GM18511 (cell line): ENCODE measurements at regions not wholly inside any gene's neighbourhood (a gene's known extent, or its start where the extent isn't known, plus 50 kb on each side); places are given as distances from the start of the nearest gene placed in this dataset.
A peak's percentile ranks its signal among the peaks of the same experiment; 100 is the strongest.
"Not testable (repeated sequence)": the region's sequence is repeated elsewhere in the genome, so short reads cannot be mapped to it uniquely, and the experiment has no call there.

Source experiments
- ATAC-seq: cut with Tn5 transposase; IDR thresholded peaks from one replicate; pipeline ENCODE4 v1.9.1; 2021; ENCODE audit warnings: mild to moderate bottlenecking, moderate library complexity; ENCODE audit not compliant: unreplicated experiment

DNA sequence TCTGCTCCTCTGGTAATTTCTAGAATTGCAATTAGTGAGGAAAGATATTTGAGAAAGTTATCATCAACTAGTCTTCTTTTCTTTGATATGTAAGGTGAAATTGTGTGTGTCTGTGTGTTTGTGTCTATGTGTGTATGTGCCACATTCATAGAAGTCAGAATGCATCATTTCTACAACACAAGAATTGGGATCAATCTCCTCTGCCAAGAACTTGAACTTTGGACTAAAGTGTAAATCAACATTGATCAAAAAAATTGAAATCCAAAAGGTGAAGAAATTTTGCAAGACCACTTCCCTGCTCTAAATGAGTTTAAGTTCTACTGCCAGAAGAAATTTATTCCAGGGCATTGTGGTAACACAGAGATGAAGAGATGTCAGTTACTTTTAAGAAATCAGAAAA is 1072.8 kb downstream of the GRM8 start:
- ATAC-seq: no peak

DNA sequence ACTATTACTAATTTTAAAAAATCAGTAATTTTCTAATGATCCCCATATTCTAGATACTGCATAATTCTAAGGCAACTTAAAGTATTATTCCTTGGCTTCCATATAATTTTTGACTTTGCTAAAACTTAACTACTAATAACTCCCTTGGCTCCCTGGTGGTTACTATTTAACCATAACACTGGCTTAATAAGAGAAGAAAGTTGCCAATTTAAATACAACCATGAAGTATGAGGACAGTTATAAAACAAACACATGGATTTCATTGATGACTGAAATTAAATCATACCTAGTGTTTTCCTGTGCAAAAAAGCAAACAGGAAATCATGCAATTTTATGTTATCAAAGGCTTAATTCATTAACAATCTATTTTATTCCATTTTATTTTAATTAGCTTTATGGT is 1073.9 kb downstream of the GRM8 start:
- ATAC-seq: no peak

DNA sequence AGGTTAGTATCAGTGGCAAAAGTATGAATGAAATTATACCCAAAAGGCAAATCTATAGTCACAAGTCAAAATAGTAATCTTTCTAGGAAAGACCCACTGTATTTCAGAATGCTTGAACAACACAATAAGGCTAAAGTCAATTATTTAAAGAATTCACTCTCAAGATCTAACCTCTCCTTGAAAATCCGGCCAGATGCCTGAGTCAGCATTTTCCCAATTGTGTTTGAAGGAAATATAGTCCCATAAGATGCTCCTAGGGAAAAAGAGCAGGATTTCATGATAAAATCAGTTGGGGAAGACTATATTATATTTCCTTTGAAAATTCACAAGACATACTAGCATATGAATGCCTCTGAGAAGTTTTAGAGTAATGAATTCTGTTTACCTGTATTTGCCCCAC is 1075.0 kb downstream of the GRM8 start:
- ATAC-seq: no peak

GRCh38 chr7:126166645-126167044 is 1086.1 kb downstream of the GRM8 start:
- no peak for ATAC-seq

DNA sequence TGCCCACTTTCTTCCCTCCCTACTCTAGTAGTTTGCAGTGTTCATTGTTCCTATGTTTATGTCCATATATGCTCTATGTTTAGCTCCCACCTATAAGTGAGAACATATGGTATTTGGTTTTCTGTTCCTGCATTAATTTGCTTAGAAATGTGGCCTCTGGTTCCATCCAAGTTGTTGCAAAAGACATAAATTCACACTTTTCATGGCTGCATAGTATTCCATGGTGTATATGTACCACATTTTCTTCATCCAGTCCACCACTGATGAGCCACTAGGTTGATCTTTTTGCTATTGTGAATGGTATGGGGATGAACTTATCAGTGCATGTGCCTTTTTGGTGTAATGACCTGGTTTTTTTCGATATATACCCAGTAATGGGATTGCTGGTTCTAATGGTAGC is 1089.1 kb downstream of the GRM8 start:
- ATAC-seq: no peak

GRCh38 chr7:126157391-126157790 is 1095.3 kb downstream of the GRM8 start:
- ATAC-seq: no peak

GRCh38 chr7:126150278-126150958 is 1102.3 kb downstream of the GRM8 start:
- ATAC-seq: no peak

GRCh38 chr7:126140858-126141466 is 1111.8 kb downstream of the GRM8 start:
- no peak for ATAC-seq

GRCh38 chr7:126119981-126120380 is 1132.8 kb downstream of the GRM8 start:
- ATAC-seq: no peak

GRCh38 chr7:126103582-126103981 is 1149.2 kb downstream of the GRM8 start:
- ATAC-seq: no peak

DNA sequence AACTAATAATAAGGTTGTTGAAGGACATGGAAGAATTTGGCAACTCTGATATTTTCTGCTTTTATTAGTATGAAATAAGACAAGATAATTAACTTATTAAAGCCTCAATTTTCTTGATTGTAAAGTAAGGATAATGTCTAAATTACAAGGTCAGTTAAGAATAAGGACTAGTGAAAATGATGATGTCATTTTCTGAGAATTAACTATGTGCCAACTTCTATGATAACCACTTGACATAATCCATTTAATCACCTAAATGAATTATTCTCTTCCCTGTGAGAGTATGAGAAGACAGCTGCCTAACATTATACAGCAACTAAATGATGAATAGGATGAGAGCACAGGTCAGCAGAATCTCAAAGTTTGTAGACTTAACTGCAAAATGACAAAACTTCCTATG is 1153.4 kb upstream of the POT1 start:
- ATAC-seq: no peak

DNA sequence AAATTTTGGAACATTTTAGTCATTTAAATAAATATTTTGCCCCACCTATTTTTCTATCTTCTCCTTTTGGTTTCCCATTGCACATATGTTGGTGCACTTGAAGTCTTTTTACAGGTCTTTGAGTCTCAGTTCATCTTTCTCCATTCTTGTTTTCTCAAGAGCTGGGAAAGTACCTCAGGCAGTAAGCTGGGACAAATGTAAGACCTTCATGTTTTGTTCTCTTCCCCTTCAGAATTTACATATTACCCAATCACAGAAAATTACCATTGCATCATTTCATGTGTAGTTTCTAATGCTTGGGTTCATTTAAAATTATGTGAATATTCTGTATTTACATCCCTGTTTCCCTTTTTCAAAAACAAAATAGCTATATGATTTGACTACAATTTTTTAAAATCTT is 1150.0 kb upstream of the POT1 start:
- peak; percentile 80 for ATAC-seq

DNA sequence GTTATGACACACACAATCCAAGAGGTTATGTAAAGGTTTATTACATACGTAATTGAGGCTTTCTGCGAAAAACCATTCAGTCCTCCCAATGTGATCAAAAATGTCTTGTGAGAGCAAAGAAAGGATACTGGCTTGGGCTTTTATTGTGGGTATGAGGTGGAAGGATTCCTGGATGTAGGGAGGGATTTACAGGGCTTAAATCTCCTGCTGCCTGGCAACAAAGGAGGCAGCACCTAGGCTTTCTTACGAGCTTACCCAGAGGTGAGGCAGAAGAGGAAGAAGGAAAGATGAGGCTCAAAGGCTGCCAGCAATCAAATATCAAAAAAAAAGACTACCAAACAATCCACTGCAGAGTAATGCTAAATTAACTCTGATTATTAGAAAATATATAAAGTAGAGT is 1149.5 kb upstream of the POT1 start:
- ATAC-seq: no peak

GRCh38 chr7:126065766-126066165 is 1136.1 kb upstream of the POT1 start:
- ATAC-seq: no peak

DNA sequence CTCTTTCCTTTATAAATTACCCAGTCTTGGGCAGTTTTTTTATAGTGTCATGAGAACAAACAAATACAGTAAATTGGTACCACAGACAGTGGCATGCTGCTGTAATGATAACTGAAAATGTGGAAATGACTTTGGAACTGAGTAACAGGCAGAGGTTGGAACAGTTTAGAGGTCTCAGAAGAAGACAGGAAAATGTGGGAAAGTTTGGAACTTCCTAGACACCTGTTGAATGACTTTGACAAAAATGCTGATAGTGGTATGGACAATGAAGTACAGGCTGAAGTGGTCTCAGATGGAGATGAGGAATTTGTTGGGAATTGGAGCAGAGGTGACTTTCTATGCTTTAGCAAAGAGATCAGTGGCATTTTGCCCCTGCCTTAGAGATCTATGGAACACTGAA is 1128.4 kb upstream of the POT1 start:
- no peak for ATAC-seq

DNA sequence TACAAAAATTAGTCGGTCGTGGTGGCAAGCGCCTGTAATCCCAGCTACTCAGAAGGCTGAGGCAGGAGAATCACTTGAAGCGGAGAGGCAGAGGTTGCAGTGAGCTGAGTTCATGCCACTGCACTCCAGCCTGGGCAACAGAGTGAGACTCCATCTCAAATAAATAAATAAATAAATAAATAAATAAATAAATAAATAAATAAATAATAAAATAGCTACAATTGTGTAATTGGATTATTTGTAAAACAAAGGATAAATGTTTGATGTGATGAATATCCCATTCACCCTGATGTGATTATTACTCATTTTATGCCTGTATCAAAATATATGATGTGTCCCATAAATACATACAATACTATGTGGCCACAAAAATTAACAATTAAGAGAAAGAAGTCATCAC is 1127.0 kb upstream of the POT1 start:
- not testable (repeated sequence) for ATAC-seq

DNA sequence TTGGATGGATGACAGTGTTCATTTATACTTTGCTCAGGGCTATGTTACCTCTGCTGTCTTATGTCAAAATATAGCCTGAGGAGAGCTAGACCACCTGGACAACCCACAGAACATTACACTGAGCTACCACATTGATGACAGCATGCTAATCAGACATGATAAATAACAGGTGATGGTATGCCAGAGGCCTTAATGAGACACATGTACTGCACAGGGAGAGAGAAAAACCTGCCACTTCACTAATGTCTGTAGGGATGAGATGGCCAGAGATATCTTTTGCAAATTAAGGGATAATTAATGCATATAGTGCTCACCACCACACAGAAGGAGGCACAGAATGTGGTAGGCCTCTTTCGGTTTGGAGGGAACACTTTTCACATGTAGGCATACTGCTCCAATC is 1122.6 kb upstream of the POT1 start:
- ATAC-seq: no peak

DNA sequence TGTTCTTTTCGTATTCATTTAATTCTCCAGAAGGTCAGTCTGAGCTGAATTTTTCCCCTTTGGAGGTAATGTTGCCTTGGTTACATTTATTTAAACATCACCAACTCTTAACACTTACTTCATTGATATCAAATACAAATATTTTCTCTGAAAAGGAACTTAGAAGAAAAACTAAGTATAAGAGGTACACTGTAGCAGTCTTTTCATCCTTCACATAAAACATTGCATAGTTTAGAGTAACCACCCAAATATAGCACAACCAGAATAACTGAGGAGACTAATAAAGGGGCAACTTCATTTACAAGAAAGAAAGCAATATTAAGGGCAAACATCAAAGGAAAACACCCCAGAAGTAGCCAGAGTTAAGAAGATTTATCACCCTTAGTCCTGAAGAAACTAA is 1115.0 kb upstream of the POT1 start:
- ATAC-seq: no peak

DNA sequence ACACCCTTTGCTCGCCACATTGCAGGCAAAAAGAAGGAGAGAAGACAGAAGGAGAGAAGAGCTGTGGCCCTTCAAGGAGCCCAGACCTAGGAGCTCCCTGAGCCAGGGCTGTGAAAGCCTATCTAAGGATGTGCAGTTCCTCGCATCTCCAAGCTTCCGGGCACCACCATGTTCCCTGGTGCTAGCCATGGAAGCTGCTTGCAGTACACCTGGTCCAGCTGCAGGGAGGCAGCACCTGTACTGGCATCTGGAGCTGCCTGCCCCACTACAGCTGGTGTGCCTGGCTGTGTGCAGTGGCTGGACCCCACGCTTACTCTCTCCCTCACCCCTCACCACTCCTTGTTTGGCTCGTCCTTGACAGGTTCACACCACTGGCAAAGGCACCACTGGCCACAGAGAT is 1111.8 kb upstream of the POT1 start:
- no peak for ATAC-seq

DNA sequence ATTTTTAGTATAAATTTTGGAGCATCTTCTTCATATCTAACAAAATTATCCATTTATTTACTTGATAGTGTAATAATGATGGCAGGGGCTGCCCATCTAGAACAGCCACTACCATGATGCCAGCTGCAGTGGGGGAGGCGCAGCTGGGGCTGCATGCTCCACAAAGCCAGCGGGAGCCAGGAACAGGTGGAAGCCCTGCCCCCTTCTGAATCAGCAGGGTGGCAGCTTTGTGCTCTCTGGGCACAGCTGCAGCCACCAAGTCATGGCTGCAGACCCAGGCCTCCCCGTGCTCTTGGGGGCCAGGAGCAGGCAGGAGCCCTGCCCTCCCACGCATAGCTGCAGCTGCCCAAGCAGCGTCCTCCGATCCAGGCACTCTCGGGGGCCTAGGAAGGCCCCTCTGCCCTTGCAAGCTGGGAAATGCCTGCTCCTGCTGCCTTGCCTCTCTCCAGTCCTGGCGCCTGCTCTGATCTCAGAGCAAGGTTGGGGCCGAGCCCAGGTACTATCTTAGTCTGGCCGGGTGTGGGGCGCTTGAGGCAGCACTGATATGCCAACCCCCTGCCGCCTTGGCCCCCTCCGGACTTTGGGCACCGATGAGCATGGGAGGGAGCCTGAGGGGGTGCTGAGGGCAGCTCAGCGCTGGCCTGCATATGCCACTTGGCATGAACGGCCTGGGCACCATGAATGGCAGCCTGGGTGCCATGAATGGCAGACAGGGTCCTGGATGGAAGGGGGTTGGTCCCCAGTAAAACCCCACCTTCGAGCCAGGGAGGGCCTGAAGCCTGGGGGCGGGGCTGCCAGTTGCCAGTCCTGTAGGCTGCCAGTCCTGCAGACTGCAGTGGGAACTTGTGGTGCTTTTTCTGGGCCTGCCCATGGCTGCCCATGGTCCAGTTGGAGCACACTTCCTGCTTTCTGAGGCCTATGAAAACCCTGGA is 1110.8 kb upstream of the POT1 start:
- ATAC-seq: no peak

DNA sequence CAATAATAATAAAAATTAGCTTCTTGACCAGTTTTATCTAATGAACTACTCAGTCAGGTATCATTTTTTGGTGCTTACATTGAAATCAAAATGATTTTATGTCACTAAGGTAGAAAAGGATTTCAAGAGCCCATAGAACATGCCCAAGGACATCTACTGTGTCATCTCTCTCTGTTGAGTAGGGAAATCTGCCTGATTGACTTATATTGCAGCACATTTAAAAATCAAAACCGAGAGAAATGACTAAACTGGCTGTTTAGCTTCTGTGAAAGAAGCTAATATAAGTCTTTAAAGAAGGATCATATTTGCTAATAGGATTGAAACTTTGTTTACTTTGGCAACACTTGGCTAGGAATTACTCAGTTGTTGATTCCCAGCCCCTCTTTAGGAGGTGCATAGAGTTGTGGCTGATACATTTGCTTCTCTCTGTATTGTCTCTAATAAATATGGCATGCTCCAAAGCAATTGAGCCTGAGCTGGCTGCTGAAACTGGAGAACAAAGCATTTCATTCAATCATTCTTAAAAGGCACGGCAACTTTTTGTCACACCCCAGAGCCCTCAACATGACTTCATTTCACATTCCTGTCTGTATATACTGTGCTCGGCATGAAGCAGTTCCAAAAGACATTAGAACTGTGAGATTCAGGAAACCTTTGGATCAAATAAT is 1096.9 kb upstream of the POT1 start:
- ATAC-seq: peak; percentile 50
